Stomach smooth muscle (tissue), 2 donors: ENCODE measurements at regions not wholly inside any gene's neighbourhood (a gene's known extent, or its start where the extent isn't known, plus 50 kb on each side); places are given as distances from the start of the nearest gene placed in this dataset.

ENCODE experiments used
- H3K27ac ChIP-seq: one replicate; pipeline ENCODE4 v1.7.0; 2013; ENCODE audit warnings: mild to moderate bottlenecking, low read length, inconsistent platforms
- H3K27me3 ChIP-seq, 2 donors: one replicate each; pipeline ENCODE4 v1.7.0; 2013; ENCODE audit warnings: low read length in 2 of 2; ENCODE audit not compliant: insufficient read depth in 2 of 2, control insufficient read depth in 1 of 2
- H3K36me3 ChIP-seq, 2 donors: one replicate each; pipeline ENCODE4 v1.7.0; 2013; ENCODE audit warnings: low read length in 2 of 2; ENCODE audit not compliant: control insufficient read depth in 2 of 2, insufficient read depth in 2 of 2
- H3K4me1 ChIP-seq: one replicate; pipeline ENCODE4 v1.7.0; 2013; ENCODE audit warnings: low read length; ENCODE audit not compliant: control insufficient read depth, insufficient read depth
- H3K4me3 ChIP-seq, 2 donors: one replicate each; pipeline ENCODE4 v1.7.0; 2013; ENCODE audit warnings: low read length in 2 of 2
- H3K9ac ChIP-seq, 2 donors: one replicate each; pipeline ENCODE4 v1.7.0; 2013; ENCODE audit warnings: low read length in 2 of 2, mild to moderate bottlenecking in 1 of 2
- H3K9me3 ChIP-seq, 2 donors: one replicate each; pipeline ENCODE4 v1.7.0; 2013; ENCODE audit warnings: low read length in 2 of 2; ENCODE audit not compliant: control insufficient read depth in 2 of 2
- donor health status: healthy.
- donor health status: Pancreatic carcinoma.

- Histone ChIP-seq H3K4me3 (no peak overlapping the region), H3K27me3 (no peaks in the 10 kb centered on the region), H3K9ac (no peak overlapping the region), H3K4me1 (peaks cover 19% of the 10 kb centered on the region), H3K9me3 (no peaks in the 10 kb centered on the region), H3K27ac (no peak overlapping the region), H3K36me3 (no peaks in the 10 kb centered on the region)
Observed at GRCh38 chr1:91591175-91591974, 90.7 kb downstream of the CDC7 start.

GRCh38 chr1:91592716-91593477, 92.2 kb downstream of the CDC7 start:
- no peak overlapping the region for H3K9ac ChIP-seq
- H3K4me3 ChIP-seq: no peak overlapping the region
- H3K9me3 ChIP-seq: no peaks in the 10 kb centered on the region
- H3K4me1 ChIP-seq: peaks cover 19% of the 10 kb centered on the region
- H3K27ac ChIP-seq: no peak overlapping the region
- H3K36me3 ChIP-seq: no peaks in the 10 kb centered on the region
- no peaks in the 10 kb centered on the region for H3K27me3 ChIP-seq

- H3K27ac ChIP-seq: peak overlapping the region; percentile 64
- no peak overlapping the region for H3K9ac ChIP-seq
- H3K9me3 ChIP-seq: no peaks in the 10 kb centered on the region
- no peaks in the 10 kb centered on the region for H3K27me3 ChIP-seq
- peaks cover 19% of the 10 kb centered on the region for H3K4me1 ChIP-seq
- no peaks in the 10 kb centered on the region for H3K36me3 ChIP-seq
- H3K4me3 ChIP-seq: no peak overlapping the region
Observed at GRCh38 chr1:91594383-91595055, 93.9 kb downstream of the CDC7 start.

- peaks cover 23% of the 10 kb centered on the region for H3K4me1 ChIP-seq
- H3K4me3 ChIP-seq: no peak overlapping the region
- H3K27me3 ChIP-seq: no peaks in the 10 kb centered on the region
- no peaks in the 10 kb centered on the region for H3K36me3 ChIP-seq
- no peak overlapping the region for H3K27ac ChIP-seq
- no peaks in the 10 kb centered on the region for H3K9me3 ChIP-seq
- H3K9ac ChIP-seq: no peak overlapping the region
Observed at GRCh38 chr1:91596474-91596873, 95.8 kb downstream of the CDC7 start.

- Histone ChIP-seq H3K27me3 (no peaks in the 10 kb centered on the region), H3K4me1 (peaks cover 26% of the 10 kb centered on the region), H3K27ac (no peak overlapping the region), H3K4me3 (no peak overlapping the region), H3K9ac (no peak overlapping the region), H3K36me3 (no peaks in the 10 kb centered on the region), H3K9me3 (no peaks in the 10 kb centered on the region)
Observed at GRCh38 chr1:91597215-91597614, 96.6 kb downstream of the CDC7 start.

GRCh38 chr1:91600431-91601337, 100.0 kb downstream of the CDC7 start:
- Histone ChIP-seq H3K9me3 (no peaks in the 10 kb centered on the region), H3K9ac (no peak overlapping the region), H3K27ac (peak overlapping the region; percentile 50), H3K36me3 (no peaks in the 10 kb centered on the region), H3K27me3 (no peaks in the 10 kb centered on the region), H3K4me1 (peaks cover 24% of the 10 kb centered on the region), H3K4me3 (no peak overlapping the region)

- Histone ChIP-seq H3K9me3 (no peaks in the 10 kb centered on the region), H3K27me3 (no peaks in the 10 kb centered on the region), H3K36me3 (no peaks in the 10 kb centered on the region), H3K4me3 (no peak overlapping the region), H3K4me1 (peaks cover 27% of the 10 kb centered on the region), H3K9ac (no peak overlapping the region), H3K27ac (peak overlapping the region; percentile 50)
Observed at GRCh38 chr1:91601554-91602376, 101.1 kb downstream of the CDC7 start.

- Histone ChIP-seq H3K36me3 (no peaks in the 10 kb centered on the region), H3K27ac (no peak overlapping the region), H3K4me1 (peaks cover 27% of the 10 kb centered on the region), H3K27me3 (no peaks in the 10 kb centered on the region), H3K9me3 (no peaks in the 10 kb centered on the region), H3K9ac (no peak overlapping the region), H3K4me3 (no peak overlapping the region)
Observed at GRCh38 chr1:91603409-91603808, 102.8 kb downstream of the CDC7 start.

GRCh38 chr1:91604632-91605031, 104.0 kb downstream of the CDC7 start:
- no peaks in the 10 kb centered on the region for H3K36me3 ChIP-seq
- H3K27me3 ChIP-seq: no peaks in the 10 kb centered on the region
- H3K4me1 ChIP-seq: peaks cover 32% of the 10 kb centered on the region
- H3K9ac ChIP-seq: peak overlapping the region; percentile 19 to 58
- peak overlapping the region in 1 of 2 donors; percentile 22 for H3K4me3 ChIP-seq
- H3K9me3 ChIP-seq: no peaks in the 10 kb centered on the region
- H3K27ac ChIP-seq: peak overlapping the region; percentile 49
